NCI-H82 treated with DMSO at 0.1 percent for 48 hours (cell line): ENCODE measurements at regions not wholly inside any gene's neighbourhood (a gene's known extent, or its start where the extent isn't known, plus 50 kb on each side); places are given as distances from the start of the nearest gene placed in this dataset.
"Not testable (repeated sequence)": the region's sequence is repeated elsewhere in the genome, so short reads cannot be mapped to it uniquely, and the experiment has no call there.

Experiments
- DNase-seq: peaks from one replicate; lab custom pipeline; 2025; ENCODE audit not compliant: unreplicated experiment; lab: John Stamatoyannopoulos, UW

DNA sequence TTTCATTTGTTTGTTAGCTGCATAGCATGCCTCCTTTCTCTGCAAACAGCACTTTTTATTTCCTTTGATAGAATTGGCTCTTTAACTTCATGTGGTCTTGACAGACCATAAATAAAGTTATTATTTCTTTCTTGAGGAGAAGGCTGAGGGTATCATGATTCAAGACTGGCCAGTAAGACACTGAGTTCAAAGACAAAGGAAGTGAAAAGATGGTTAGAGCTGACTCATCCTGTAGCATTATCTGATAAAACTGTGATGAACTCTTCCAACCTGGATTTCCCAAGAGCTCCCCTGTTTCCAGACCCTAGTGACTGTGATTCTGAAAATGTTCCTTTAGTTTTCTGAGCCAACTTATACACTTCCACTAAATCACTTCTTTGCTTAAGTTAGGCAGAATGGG is 179.3 kb upstream of the FAT3 start:
- DNase-seq = no peak

DNA sequence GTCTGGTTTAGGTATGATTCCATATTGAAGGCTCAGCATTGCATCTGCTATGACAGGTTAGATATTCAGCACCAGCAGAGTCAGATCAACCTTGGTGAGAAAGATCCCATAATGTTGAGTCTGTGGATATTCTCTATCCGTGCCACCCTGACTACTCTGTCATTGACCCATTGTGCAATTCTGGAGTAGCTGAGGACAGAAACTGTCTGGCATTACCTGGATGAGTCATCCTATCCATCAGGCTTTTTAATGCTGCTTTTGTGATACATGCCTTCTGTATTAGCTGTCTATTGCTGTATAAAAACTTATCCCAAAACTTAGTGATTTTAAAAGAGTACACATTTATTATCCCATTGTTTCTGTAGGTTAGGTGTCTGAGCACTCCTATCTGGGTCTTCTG is 189.1 kb upstream of the FAT3 start:
- no peak for DNase-seq

DNA sequence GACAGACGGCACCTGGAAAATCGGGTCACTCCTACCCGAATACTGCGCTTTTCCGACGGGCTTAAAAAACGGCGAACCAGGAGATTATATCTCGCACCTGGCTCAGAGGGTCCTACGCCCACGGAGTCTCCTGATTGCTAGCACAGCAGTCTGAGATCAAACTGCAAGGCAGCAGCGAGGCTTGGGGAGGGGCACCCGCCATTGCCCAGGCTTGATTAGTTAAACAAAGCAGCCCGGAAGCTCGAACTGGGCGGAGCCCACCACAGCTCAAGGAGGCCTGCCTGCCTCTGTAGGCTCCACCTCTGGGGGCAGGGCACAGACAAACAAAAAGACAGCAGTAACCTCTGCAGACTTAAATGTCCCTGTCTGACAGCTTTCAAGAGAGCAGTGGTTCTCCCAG is 197.5 kb upstream of the FAT3 start:
- not testable (repeated sequence) for DNase-seq

DNA sequence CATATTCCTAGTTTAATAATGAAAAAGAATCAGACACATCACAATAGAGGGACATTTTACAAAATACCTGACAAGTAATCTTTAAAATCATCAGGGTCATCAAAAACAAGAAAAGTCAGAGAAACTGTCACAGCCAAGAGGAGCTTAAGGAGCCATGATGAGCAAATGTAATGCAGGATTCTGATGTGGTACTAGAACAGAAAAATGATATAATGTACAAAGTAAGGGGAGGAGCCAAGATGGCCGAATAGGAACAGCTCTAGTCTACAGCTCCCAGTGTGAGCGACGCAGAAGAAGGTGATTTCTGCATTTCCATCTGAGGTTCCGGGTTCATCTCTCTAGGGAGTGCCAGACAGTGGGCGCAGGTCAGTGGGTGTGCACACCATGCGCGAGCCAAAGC is 198.0 kb upstream of the FAT3 start:
- DNase-seq = no peak

DNA sequence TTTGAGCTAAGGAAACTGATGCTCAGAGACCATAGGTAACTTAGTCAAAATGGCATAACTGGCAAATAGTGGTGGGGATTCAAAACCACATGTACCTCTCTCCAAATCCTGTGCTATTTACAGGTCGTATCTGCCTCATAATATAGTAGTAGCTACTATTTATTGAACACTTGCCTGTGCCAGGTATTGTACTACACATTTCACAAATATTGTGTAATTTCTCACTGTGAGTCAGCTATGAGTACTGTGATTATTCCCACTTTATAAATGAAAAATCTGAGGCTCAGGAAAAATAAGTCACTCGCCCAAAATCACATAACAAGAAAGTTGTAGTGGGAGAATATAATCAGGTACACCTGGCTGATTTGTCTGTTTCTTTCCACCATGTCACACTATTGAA is 199.8 kb upstream of the FAT3 start:
- no peak for DNase-seq

DNA sequence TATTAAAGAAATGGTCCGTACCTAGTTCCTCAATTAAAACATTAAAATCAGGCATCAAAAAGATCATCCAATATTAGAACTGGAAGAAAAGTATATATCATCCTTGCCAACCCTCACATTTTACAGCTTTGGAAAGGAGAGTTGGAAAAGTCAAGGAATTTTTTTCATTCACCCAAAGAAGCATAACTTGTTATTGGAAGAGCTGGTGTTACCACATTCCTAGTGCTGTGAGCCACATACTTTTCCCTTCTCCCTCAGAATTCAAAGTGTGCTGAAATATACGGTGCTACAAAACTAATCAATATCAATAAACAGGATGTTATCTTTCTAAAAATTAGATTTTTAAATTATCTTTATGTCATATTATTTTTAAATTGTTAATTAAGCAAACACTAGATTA is 202.1 kb upstream of the FAT3 start:
- no peak for DNase-seq

DNA sequence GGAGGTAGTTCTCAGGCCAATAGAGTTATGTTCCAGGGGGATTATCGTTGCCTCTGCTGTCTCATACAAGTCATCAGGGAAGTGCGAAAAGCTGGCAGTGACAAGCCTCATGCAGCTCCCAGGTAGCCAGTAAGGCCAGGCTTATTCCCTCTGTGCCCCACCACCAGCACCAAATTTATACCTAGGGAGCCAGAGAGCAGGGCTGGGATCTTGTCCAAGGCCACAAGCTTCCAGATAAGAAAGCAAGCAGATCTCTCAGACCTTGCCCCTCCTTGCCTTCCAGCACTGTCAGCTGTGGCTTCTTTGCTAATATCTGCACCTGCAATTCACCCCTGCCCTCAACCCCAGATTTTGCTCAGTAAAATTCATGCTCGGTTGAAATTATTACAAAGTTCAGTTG is 206.3 kb upstream of the FAT3 start:
- no peak for DNase-seq

DNA sequence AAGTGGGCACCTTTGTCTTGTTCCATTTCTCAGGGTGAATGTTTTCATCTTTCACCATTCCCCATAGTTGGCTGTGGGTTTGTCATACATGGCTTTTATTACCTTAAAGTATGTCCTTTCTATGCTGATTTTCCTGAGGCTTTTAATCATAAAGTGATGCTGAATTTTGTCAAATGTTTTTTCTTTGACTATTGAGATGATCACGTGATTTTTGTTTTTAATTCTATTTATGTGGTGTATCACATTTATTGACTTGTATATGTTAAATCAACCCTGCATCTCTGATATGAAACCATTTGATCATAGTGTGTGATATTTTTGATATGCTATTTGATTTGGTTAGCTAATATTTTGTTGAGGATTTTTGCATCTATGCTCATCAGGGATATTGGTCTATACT is 216.4 kb upstream of the FAT3 start:
- DNase-seq = no peak

DNA sequence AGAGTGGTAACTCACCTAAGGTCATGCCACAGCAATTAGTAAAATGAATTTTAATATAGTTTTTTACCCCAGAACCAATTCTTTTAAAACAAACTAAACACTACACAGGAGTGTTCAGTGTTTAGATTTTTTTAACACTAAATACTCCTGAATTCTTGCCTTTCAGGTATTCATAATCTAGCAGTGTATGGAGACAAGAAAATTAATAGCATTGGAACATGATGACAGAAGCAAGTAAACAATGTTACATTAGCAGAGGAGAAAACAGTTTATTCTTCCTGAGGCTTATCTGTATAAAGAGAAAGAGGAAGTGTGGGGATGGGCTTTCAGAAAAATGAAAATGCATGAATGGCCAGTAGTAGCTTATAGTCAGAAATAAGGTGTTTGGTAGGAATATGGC is 222.1 kb upstream of the FAT3 start:
- no peak for DNase-seq

DNA sequence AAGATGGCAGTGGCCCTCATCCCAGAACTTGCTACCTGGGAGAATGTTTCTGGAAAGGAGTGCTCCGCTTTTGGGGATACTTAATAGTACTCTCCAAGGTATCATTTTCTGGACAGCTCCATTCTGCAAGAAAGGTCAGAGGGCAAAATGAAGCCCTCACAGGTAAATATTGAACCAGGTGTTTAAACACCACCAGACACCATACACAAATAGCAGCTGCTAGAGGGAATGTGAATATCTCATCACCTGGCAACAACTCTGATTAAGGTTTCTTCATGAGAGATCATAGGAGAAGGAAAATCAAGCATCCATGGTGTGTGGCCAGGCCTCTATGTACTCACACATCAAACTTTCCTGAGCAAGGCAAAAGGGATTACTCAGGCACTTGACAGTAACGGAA is 226.1 kb upstream of the FAT3 start:
- no peak for DNase-seq

DNA sequence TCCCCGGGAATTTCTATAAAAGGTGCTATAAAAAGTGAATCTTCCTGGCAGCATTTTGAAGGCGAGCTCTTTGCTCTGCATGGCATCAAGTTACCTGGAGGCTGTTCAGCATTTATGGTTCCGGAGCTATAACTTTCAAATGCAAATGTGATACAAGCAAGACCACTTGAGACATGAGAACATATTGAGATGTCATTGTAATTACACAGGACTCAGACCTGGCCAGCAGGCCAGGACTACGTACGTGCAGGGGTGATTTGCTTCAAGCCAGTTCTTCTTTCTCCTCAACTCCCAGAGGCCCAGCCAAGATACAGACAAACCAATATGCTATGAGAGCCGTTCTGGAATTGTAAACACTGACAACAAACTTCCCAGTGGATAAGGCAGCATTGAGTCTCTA is 227.4 kb upstream of the FAT3 start:
- no peak for DNase-seq

DNA sequence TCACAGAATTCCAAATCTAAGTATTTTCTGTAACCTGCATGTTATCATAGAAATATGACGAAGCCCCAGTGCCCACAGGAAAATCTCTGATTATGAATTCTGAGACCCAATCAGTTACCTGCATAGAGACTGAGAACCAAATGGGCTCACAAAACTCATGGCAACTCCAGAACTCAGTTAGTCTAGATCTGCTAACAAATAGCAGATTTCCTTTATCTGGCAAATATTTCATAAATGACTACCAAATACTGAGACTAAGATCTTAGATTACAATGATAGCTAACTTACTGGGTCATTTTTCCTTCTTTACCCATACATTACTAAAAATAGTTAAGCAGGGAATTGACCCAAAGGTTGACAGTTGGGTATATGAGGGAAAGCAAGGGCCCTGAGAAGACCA is 228.1 kb upstream of the FAT3 start:
- DNase-seq = no peak

DNA sequence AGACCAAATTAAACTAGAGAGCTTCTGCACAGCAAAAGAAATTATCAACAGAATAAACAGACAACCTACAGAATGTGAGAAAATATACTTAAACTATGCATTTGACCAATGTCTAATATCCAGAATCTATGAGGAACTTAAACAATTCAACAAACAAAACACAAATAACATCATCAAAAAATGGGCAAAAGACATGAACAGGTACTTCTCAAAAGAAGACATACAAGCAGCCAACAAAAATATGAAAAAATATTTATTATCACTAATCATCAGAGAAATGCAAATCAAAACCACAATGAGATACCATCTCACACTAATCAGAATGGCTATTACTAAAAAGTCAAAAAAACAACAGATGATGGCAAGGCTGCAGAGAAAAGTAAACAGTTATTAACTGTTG is 236.2 kb upstream of the FAT3 start:
- DNase-seq = not testable (repeated sequence)

DNA sequence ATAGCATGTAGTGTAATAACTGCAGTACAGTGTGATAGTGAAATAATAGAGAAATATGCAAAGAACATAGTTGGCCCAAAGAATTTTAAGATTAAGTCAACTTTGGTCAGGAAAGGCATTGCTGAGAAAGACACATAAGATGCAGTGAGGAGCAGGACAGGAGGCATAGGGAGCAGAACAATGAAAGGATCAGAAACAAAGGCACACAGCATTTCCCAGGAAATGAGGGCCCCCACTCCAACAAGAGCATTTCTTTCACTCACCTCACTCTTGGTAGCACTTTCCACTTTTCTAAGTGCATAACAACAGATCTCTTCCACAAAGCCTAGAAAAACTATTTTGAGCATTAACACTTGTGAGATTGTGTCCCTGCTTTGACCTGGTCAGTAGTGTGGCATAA is 238.4 kb upstream of the FAT3 start:
- no peak for DNase-seq

DNA sequence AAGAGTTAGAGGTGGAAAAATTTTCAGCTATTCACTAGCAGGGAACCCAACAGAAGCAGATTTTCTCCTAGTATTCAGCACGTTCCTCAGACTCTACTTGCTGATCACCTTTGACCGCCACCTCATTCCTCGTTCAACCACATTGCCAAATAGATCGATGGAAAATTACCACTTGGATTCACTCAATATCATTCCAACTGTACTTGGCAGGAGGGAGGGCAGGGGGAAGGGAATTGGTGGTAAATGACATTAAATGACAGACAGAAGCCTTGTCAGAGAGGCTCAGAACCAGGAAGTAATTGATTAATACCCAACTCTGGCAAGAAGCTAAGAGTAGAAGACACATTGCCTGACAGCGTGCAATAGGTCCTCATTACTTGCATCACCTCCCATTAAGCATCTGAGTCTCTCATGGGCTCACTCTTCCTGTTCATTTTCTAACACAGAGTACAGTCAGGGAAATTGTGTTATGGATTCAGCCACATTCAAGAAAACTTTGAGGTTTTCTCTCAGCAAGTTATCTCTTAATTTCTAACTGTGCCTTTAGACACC is 240.5 kb upstream of the FAT3 start:
- no peak for DNase-seq

DNA sequence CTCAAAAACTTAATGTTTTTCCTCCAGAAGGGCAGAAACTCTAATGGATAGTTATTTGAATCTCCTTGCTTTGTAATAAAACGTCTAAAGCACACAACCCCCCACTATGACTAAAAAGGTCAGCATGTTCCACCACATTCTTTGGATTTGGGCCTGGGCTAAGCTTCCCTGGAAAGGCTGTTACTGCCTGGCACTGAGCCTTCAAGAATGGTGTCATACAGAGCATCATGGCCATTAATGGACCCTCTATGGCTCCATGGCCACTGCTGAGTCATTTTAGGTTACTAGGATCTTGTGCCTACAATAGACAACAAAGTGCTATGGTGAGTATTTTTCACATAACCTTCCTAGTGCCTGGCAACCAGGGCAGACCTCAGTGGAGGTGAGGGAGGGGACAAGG is 242.6 kb upstream of the FAT3 start:
- DNase-seq = no peak

DNA sequence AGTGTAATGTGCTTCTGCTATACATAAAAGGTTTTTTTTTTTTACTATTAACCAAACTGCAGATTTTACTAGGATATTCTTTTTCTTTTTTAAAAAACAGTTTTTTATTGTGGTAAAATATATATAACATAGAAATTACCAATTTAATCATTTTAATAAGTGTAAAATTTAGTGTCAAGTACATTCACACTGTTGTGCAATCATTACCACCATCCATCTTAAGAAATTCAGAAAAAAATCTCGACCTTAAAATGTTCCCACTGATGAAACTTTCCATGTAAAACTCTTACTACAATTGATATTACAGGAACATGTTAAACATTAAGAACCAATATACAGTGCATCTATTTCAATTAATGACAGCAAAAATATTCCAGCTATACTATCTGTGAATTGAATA is 244.8 kb upstream of the FAT3 start:
- no peak for DNase-seq

DNA sequence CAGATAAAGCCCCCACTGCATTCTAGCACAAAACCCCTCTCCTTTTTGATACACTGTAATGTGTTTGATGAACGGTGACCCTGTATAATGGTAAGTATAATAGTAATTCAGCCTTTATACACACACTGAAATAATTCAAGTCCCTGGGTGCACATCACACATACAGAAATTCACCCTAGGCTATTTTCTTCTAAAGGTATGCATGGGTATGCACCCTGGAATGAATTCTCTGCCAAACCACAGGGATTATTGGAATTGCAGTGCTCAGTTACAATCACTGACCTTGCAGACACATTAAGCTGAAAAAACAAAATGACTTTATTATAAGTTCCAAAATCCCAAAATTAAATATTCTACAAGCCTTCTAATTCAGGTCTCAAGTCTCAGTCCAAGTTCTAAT is 245.9 kb upstream of the FAT3 start:
- no peak for DNase-seq

DNA sequence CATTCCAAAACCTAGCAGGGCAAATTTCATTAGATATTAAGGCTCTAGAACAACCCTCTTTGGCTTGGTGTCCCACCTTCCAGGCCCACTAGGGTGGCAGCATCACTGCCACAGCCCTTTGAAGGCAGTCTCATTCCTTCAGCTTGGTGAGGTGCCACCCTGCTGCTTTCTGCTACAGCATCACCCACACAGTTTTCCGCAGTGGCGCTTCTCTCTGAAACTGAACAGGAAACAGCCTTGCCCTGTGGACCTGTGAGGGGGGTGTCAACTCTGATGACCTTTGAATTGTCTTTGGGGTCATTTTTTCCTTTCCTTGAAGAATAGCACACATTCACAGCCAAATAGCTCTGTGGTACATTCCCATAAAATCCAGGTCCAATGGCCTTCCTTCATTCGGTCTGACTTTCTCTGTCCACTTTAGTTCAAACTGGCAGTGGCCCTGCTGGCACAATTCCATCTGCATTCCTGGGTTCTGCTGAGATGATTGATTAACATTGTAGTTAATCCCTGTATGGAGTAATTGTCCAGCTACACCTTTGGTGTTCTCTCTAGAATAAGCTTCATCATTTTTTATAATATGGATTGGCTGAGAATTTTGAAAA is 251.9 kb upstream of the FAT3 start:
- no peak for DNase-seq

DNA sequence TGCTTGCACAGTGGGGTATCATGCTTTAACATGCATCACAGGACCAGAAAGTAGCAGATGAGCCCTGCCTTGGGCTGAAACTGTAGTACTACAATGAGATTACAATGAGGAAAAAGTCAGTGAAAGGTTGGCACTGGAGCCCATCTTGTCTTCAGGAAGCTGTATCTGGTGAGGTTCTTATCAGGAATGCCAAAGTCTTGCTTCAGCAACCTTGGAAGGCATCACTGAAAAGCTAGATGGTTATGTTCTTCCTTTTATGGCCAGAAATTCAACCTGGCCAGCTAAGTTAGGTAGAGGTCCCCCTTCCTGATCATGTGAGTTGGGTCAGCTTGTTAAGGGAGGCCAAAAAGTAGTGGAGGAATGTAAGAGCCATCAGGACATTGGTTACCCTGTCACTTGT is 254.0 kb upstream of the FAT3 start:
- no peak for DNase-seq

DNA sequence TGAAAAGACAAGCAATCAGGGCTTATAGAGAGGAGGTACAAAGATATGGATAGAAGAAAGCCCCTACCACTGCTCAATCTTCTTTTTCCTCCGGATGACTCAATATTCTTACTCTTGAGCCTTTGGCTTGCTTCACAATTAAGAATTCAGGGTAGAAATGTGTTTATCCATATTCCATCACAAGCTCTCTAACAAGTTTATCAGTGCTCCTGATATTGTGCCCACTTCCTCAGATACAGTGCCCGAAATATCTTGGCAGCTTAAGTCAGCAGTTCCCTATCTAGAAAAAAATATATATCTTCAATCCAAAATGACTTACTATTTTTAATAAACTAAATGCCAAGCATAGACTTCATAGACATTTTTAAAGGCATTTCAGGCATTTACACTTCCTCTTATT is 255.1 kb upstream of the FAT3 start:
- DNase-seq = no peak

DNA sequence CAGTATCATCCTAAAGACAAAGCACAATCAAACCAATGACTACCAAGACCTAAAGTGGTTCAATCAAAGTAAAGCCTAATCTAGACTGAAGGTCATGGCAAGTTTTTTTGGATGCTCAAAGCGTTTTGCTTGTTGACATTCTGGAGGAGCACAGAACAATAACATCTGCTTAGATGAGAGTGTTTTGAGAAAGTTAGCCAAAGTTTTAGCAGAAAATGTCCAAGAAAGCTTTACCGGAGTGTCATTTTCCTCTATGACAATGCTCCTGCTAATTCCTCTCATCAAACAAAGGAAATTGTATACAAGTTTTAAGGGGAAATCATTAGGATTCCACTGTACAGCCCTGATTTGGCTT is 256.9 kb upstream of the FAT3 start:
- DNase-seq = no peak

DNA sequence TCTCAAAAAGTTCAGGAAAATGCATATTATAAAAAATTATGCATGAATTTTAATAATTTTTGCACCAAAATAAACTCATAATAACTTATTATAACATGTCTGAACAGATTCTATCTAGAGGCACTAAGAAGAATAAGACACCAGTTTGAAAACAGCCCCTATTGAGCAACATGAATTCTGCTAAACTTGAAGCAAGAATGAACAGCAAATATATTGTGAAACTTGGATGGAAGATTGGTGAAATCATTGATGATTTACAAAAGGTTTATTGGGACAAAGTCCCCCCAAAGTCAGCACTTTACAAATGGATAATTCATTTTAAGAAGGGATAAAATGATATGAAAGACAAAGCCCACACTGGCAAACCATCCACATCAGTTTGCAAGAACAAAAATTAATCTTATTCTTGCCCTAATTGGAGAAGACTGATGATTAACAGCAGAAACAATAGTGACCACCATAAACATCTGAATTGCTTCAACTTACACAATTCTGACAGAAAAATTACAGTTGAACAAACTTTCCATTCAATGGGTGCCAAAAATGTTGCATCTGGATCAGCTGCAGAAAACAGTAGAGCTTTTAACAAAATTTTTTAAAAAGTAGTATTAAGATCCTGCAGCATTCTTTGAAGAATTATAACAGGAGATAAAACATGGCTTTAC is 257.5 kb upstream of the FAT3 start:
- no peak for DNase-seq
